ENCODE measurements at regions not wholly inside any gene's neighbourhood (a gene's known extent, or its start where the extent isn't known, plus 50 kb on each side); places are given as distances from the start of the nearest gene placed in this dataset.
"Not testable (repeated sequence)": the region's sequence is repeated elsewhere in the genome, so short reads cannot be mapped to it uniquely, and the experiment has no call there.

- DNase-seq (ENCODE audit: insufficient read length, low spot score); FAIRE-seq: not testable (repeated sequence)
Measured at GRCh38 chr11:96585944-96586880, 196.4 kb downstream of the JRKL start.

GRCh38 chr11:96588793-96589192, 199.0 kb downstream of the JRKL start:
- not testable (repeated sequence) for DNase-seq (ENCODE audit: insufficient read length, low spot score); FAIRE-seq

- DNase-seq (ENCODE audit: insufficient read length, low spot score) (no peak), FAIRE-seq (no peak)
Measured at GRCh38 chr11:96595011-96595410, 205.2 kb downstream of the JRKL start.

GRCh38 chr11:96607864-96608558, 218.2 kb downstream of the JRKL start:
- no peak for FAIRE-seq
- no peak for DNase-seq (ENCODE audit: insufficient read length, low spot score)

GRCh38 chr11:96614101-96614500, 224.3 kb downstream of the JRKL start:
- DNase-seq (ENCODE audit: insufficient read length, low spot score) (no peak), FAIRE-seq (no peak)

- DNase-seq (ENCODE audit: insufficient read length, low spot score) (no peak), FAIRE-seq (no peak)
Measured at GRCh38 chr11:96614846-96615245, 225.0 kb downstream of the JRKL start.

- DNase-seq (ENCODE audit: insufficient read length, low spot score) (no peak), FAIRE-seq (no peak)
Measured at GRCh38 chr11:96620464-96621044, 230.7 kb downstream of the JRKL start.

- FAIRE-seq (no peak), DNase-seq (ENCODE audit: insufficient read length, low spot score) (no peak)
Measured at GRCh38 chr11:96621161-96621560, 231.3 kb downstream of the JRKL start.

GRCh38 chr11:96622026-96622634, 232.3 kb downstream of the JRKL start:
- FAIRE-seq = no peak
- DNase-seq (ENCODE audit: insufficient read length, low spot score) = no peak

GRCh38 chr11:96624126-96624525, 234.3 kb downstream of the JRKL start:
- FAIRE-seq = no peak
- DNase-seq (ENCODE audit: insufficient read length, low spot score) = no peak

- no peak for DNase-seq (ENCODE audit: insufficient read length, low spot score)
- no peak for FAIRE-seq
Measured at GRCh38 chr11:96627376-96627775, 237.6 kb downstream of the JRKL start.

GRCh38 chr11:96635655-96636054, 245.8 kb downstream of the JRKL start:
- FAIRE-seq = no peak

GRCh38 chr11:96641261-96641660, 251.4 kb downstream of the JRKL start:
- no peak for DNase-seq (ENCODE audit: insufficient read length, low spot score)
- FAIRE-seq = no peak

More at GRCh38 chr11:96635655-96636054, 245.8 kb downstream of the JRKL start:
- no peak for DNase-seq (ENCODE audit: insufficient read length, low spot score)

GRCh38 chr11:96642583-96642982, 252.8 kb downstream of the JRKL start:
- DNase-seq (ENCODE audit: insufficient read length, low spot score) = no peak
- FAIRE-seq = no peak

- no peak for FAIRE-seq
Measured at GRCh38 chr11:96643173-96643572, 253.4 kb downstream of the JRKL start.

GRCh38 chr11:96647621-96648020, 257.8 kb downstream of the JRKL start:
- no peak for DNase-seq (ENCODE audit: insufficient read length, low spot score)
- FAIRE-seq = no peak

More at GRCh38 chr11:96643173-96643572, 253.4 kb downstream of the JRKL start:
- no peak for DNase-seq (ENCODE audit: insufficient read length, low spot score)

GRCh38 chr11:96648991-96649390, 259.2 kb downstream of the JRKL start:
- FAIRE-seq (no peak), DNase-seq (ENCODE audit: insufficient read length, low spot score) (no peak)

- no peak for DNase-seq (ENCODE audit: insufficient read length, low spot score)
- no peak for FAIRE-seq
Measured at GRCh38 chr11:96652516-96652915, 262.7 kb downstream of the JRKL start.

GRCh38 chr11:96655474-96655873, 265.7 kb downstream of the JRKL start:
- no peak for FAIRE-seq

GRCh38 chr11:96658436-96658835, 268.6 kb downstream of the JRKL start:
- DNase-seq (ENCODE audit: insufficient read length, low spot score) (no peak), FAIRE-seq (no peak)

More at GRCh38 chr11:96655474-96655873, 265.7 kb downstream of the JRKL start:
- DNase-seq (ENCODE audit: insufficient read length, low spot score) = no peak

GRCh38 chr11:96664110-96664509, 274.3 kb downstream of the JRKL start:
- FAIRE-seq = no peak
- no peak for DNase-seq (ENCODE audit: insufficient read length, low spot score)

Measured in GM19239 (cell line).